ENCODE measurements at regions not wholly inside any gene's neighbourhood (a gene's known extent, or its start where the extent isn't known, plus 50 kb on each side); places are given as distances from the start of the nearest gene placed in this dataset.

DNA sequence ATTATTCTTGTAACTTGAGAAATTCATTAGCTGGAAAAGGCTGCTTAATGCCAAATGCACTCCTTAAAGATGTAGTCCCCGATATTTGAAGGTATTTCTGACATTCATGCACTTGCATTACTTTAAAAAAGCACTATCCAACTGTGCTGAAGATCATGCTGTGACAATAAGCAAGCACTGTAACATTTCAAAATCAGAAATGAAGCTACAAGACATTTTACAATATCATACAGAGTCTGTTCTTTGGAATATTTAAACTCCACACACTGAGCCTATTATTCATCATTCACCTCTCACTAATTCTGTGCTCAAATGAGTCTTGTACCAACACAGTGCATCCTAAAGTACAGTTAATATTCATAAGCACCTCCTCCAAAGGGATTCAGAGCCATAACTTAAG is 413.2 kb downstream of the CETN3 start:
- DNase-seq (ENCODE audit: insufficient read length, low spot score) (no peak), FAIRE-seq (no peak)
- TF ChIP-seq POU2F2 (IDR thresholded peaks at IDR 0.05; ENCODE audit: low read depth, low read length) (no peak), PAX5 (IDR thresholded peaks at IDR 0.05; ENCODE audit: insufficient read depth, low read length, severe bottlenecking) (no peak), POLR2AphosphoS5 (IDR thresholded peaks at IDR 0.05; ENCODE audit: low read depth, low read length) (no peak), POLR2A (IDR thresholded peaks at IDR 0.05; ENCODE audit: low read depth, low read length) (no peak), SPI1 (IDR thresholded peaks at IDR 0.05; ENCODE audit: low read depth, low read length) (no peak), TAF1 (IDR thresholded peaks at IDR 0.05; ENCODE audit: low read depth, low read length) (no peak)

DNA sequence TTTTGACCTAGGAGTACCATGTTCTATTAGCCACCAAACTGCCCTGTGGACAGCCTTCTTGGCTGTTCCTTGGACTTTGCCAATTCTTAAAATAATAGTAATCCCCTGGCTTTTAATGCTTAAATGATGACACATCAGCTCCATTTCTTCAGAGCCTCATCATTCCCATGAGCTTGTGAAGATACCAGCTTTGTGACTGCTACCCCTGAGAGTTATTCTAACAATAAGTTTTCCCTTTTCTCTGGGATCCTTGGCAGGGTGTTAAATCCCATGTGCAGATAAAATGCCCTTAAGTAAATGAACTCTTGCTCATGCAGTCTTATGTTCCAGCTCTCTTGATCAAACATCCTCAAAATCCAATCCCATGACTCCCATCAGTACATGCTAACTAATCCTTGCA is 415.3 kb downstream of the CETN3 start:
- DNase-seq (ENCODE audit: insufficient read length, low spot score) (no peak), FAIRE-seq (no peak)
- TF ChIP-seq PAX5 (IDR thresholded peaks at IDR 0.05; ENCODE audit: insufficient read depth, low read length, severe bottlenecking): no peak
- TF ChIP-seq POLR2AphosphoS5 (IDR thresholded peaks at IDR 0.05; ENCODE audit: low read depth, low read length): no peak
- no peak for TF ChIP-seq SPI1 (IDR thresholded peaks at IDR 0.05; ENCODE audit: low read depth, low read length)

DNA sequence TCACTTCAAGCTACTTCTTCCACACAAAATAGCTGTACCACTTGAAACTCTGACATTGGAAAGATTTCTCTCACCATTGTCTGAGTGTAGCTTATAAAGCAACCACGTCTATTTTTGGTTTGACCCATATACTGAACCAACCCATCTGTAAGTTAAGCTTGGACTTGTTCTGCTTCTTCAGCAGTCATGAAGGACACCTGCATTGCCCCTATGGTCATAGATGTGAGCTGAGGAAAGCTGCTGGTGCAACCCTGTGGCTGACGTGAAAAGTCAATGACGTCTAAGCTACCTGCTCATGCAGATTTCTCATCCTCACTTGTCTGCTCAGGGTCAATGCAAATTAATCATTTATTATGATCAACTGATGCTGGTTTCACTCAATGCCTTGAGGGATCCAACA is 417.4 kb downstream of the CETN3 start:
- TF ChIP-seq TAF1 (IDR thresholded peaks at IDR 0.05; ENCODE audit: low read depth, low read length) (no peak), POLR2A (IDR thresholded peaks at IDR 0.05; ENCODE audit: low read depth, low read length) (no peak), POU2F2 (IDR thresholded peaks at IDR 0.05; ENCODE audit: low read depth, low read length) (no peak), PAX5 (IDR thresholded peaks at IDR 0.05; ENCODE audit: insufficient read depth, low read length, severe bottlenecking) (no peak), SPI1 (IDR thresholded peaks at IDR 0.05; ENCODE audit: low read depth, low read length) (no peak), POLR2AphosphoS5 (IDR thresholded peaks at IDR 0.05; ENCODE audit: low read depth, low read length) (no peak)
- FAIRE-seq (peak; percentile 47), DNase-seq (ENCODE audit: insufficient read length, low spot score) (no peak)

DNA sequence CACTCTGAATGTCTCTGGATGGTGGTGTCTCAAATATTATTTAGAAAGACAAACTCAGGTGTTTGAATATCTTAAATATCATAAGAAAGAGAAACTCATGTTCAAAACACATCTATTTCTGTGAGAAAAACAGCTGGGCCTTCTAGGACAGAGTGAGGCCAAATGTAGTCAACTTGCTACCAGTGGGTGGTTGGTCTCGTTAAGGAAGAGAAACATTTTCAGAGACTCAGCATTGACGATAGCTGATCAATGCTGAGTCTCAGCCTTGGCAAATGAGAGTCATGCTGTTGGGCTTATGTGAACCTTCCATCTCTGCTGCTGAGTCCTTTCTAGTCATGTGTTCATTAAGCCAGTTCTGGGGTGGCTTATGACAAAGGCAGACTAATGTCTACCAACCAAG is 418.0 kb downstream of the CETN3 start:
- DNase-seq (ENCODE audit: insufficient read length, low spot score) (no peak), FAIRE-seq (no peak)
- no peak for TF ChIP-seq POLR2A (IDR thresholded peaks at IDR 0.05; ENCODE audit: low read depth, low read length)
- no peak for TF ChIP-seq TAF1 (IDR thresholded peaks at IDR 0.05; ENCODE audit: low read depth, low read length)
- TF ChIP-seq PAX5 (IDR thresholded peaks at IDR 0.05; ENCODE audit: insufficient read depth, low read length, severe bottlenecking): no peak

DNA sequence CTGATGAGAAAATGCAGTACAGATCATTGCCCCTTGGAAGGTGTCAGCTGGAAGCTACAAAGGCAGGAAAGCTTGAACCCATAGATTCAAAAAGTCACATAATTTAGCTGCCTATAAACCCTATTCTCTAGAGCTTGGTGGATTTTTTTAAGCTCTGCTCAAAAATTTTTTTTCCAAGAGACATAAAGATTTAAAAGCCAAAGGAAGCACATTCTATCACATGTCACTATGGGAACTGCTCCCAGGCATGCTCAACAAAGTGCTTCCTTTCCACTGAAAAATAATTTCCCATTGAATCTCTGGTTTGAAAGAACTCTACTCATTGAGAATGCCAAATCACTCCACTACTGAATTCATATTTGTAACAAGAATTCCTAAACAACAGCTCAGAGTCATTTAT is 419.8 kb downstream of the CETN3 start:
- FAIRE-seq: no peak
- no peak for DNase-seq (ENCODE audit: insufficient read length, low spot score)
- TF ChIP-seq POLR2A (IDR thresholded peaks at IDR 0.05; ENCODE audit: low read depth, low read length) (no peak), PAX5 (IDR thresholded peaks at IDR 0.05; ENCODE audit: insufficient read depth, low read length, severe bottlenecking) (no peak), POU2F2 (IDR thresholded peaks at IDR 0.05; ENCODE audit: low read depth, low read length) (no peak), POLR2AphosphoS5 (IDR thresholded peaks at IDR 0.05; ENCODE audit: low read depth, low read length) (no peak), SPI1 (IDR thresholded peaks at IDR 0.05; ENCODE audit: low read depth, low read length) (no peak), TAF1 (IDR thresholded peaks at IDR 0.05; ENCODE audit: low read depth, low read length) (no peak)

DNA sequence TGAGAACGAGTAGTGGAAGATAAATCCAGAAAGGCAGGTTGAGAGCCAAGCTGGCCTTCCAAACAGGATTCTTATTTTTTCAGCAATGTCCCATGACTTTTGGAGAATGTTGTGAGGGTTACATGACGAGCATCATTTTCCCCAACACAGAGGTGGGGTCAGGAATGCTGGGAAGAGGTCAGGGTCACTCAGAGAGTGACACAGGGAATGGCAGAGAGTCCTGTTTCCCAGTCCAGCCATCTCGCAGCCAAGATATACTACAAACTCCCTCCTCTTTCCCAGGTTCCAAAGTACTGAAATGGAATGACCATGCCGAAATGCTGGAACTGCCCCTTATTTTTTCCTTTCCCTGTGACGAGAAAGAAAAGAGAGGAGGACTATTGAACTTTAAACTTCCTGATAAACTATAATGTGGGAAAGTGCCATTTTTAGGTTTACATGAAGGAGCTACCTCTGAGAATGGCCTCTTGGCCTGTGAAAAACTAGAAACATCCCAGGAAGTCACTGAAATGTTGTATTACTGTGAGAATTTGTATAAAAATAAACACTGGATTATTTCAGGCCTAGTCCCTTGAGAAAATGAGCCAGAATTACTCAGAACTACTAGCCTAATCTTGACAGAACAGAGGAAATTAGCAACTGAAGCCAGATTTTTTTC is 420.4 kb downstream of the CETN3 start:
- TF ChIP-seq PAX5 (IDR thresholded peaks at IDR 0.05; ENCODE audit: insufficient read depth, low read length, severe bottlenecking): no peak
- no peak for TF ChIP-seq POLR2AphosphoS5 (IDR thresholded peaks at IDR 0.05; ENCODE audit: low read depth, low read length)
- no peak for TF ChIP-seq TAF1 (IDR thresholded peaks at IDR 0.05; ENCODE audit: low read depth, low read length)
- no peak for TF ChIP-seq SPI1 (IDR thresholded peaks at IDR 0.05; ENCODE audit: low read depth, low read length)
- TF ChIP-seq POLR2A (IDR thresholded peaks at IDR 0.05; ENCODE audit: low read depth, low read length): no peak
- TF ChIP-seq POU2F2 (IDR thresholded peaks at IDR 0.05; ENCODE audit: low read depth, low read length): no peak
- FAIRE-seq (no peak), DNase-seq (ENCODE audit: insufficient read length, low spot score) (no peak)

DNA sequence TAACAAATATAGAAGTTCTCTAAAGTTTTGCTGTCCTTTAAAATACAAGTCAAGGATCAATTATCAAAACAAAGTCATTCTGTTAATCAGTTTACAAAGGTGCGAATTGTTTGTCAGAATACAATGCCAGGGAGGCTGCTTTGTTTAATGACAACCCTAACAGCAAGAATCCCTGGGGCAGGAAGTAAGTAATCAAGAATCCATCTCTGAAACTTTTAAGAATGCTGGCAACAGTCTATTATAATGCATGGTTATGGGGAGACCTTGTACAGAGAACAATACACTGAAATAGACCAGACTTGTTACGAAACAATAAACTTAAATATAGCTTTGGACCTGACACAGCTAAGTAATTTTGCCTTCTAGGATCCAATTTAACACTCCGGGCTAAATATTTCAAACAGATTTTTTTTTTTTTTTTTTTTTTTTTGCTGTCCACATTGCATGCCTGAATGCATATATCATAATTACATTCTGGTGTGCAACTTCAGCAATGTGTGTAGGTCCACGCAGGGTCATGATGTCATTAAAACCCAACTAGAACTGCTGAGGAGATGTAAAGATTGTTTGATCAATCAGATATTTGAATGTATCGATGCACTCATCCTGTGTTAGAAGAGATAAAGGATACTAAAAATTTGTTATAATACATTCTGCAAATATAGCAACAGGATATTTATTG is 421.3 kb downstream of the CETN3 start:
- TF ChIP-seq SPI1 (IDR thresholded peaks at IDR 0.05; ENCODE audit: low read depth, low read length) (no peak), POLR2AphosphoS5 (IDR thresholded peaks at IDR 0.05; ENCODE audit: low read depth, low read length) (no peak), POLR2A (IDR thresholded peaks at IDR 0.05; ENCODE audit: low read depth, low read length) (no peak), PAX5 (IDR thresholded peaks at IDR 0.05; ENCODE audit: insufficient read depth, low read length, severe bottlenecking) (no peak), TAF1 (IDR thresholded peaks at IDR 0.05; ENCODE audit: low read depth, low read length) (no peak), POU2F2 (IDR thresholded peaks at IDR 0.05; ENCODE audit: low read depth, low read length) (no peak)
- FAIRE-seq: no peak
- DNase-seq (ENCODE audit: insufficient read length, low spot score): no peak

DNA sequence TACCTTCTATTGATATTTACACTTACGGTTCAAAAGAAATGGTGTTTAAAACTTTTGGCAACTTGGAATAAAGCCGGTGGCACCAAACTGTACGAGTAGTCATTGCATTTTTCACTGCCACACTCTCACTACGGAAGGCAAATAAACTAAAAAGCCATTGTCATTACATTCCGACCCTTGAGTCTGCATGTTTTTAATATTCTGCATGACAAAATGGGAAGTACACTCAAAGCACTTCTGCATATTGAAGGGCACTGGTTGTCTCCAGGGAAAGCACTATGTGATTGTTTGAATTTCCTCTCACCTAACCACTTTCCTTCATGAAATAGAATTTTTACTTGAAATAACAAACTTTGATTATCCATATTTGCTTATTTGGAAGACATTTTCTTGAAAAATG is 426.3 kb downstream of the CETN3 start:
- TF ChIP-seq POLR2AphosphoS5 (IDR thresholded peaks at IDR 0.05; ENCODE audit: low read depth, low read length): no peak
- TF ChIP-seq SPI1 (IDR thresholded peaks at IDR 0.05; ENCODE audit: low read depth, low read length): 0 out of 2 replicates have a peak, but pooled peaks have one; percentile 2
- FAIRE-seq (no peak), DNase-seq (ENCODE audit: insufficient read length, low spot score) (no peak)

DNA sequence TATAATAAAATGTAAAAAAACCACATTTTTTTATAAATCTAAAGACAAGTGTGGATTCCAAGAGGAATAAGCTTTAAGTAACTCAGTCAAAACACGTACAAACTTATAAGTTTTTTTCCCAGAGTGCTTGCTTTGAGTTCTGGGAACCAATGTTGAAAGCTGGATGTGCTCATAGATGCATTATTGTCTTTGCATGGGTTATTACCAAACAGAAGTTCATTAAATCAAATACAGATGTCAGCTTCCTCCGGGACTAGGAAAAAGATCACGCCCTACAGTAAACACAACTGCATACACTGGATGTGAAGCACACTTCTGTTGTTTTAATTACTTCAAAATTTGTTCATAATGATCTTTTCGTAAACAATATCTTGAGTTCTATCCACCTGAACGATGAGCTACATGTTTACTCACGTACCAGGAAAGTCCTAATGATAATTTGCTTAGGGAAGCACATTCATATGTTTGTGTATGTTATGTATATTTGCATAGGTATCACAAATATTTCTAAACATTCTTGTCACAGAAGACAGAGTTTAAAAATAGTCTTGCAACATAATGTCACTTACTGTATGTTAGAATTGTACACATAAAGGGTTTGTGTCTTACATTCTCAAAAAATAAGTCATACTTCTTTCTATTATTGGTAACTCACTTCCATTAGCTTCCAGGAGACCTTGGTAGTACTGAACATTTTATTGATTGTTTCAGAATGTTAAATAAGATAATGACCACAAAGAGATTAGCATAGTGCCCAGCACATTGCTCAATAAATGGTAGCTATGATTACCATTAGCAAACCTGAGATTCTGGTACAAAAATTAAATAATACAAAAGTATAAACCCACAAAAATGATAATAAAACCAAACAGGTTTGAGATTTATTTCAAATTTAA is 427.4 kb downstream of the CETN3 start:
- DNase-seq (ENCODE audit: insufficient read length, low spot score): no peak
- FAIRE-seq: peak; percentile 35
- TF ChIP-seq POLR2A (IDR thresholded peaks at IDR 0.05; ENCODE audit: low read depth, low read length) (no peak), TAF1 (IDR thresholded peaks at IDR 0.05; ENCODE audit: low read depth, low read length) (no peak), POU2F2 (IDR thresholded peaks at IDR 0.05; ENCODE audit: low read depth, low read length) (no peak), POLR2AphosphoS5 (IDR thresholded peaks at IDR 0.05; ENCODE audit: low read depth, low read length) (no peak), PAX5 (IDR thresholded peaks at IDR 0.05; ENCODE audit: insufficient read depth, low read length, severe bottlenecking) (no peak), SPI1 (IDR thresholded peaks at IDR 0.05; ENCODE audit: low read depth, low read length) (no peak)
